WTC11 (cell line): ENCODE measurements at regions not wholly inside any gene's neighbourhood (a gene's known extent, or its start where the extent isn't known, plus 50 kb on each side); places are given as distances from the start of the nearest gene placed in this dataset.

Experiments used
- FOXJ3 ChIP-seq: sonication (generic); formaldehyde crosslinking; IDR thresholded peaks from 2 replicates; pipeline ENCODE4 v1.9.0; 2021; ENCODE audit warnings: missing genetic modification reagents, mild to moderate bottlenecking, borderline replicate concordance
- NFE2L1 ChIP-seq: sonication (generic); formaldehyde crosslinking; IDR thresholded peaks from 2 replicates; pipeline ENCODE4 v1.8.1; 2023; ENCODE audit warnings: missing genetic modification reagents
- NFYB ChIP-seq: sonication (generic); formaldehyde crosslinking; conservative IDR thresholded peaks from 2 replicates; pipeline ENCODE4 v1.8.0; 2022; ENCODE audit warnings: low read depth, missing genetic modification reagents
- PRDM15 ChIP-seq: sonication (generic); formaldehyde crosslinking; IDR thresholded peaks from 2 replicates; pipeline ENCODE4 v1.8.0; 2022; ENCODE audit warnings: missing genetic modification reagents
- ZNF219 ChIP-seq: sonication (generic); formaldehyde crosslinking; IDR thresholded peaks from 2 replicates; pipeline ENCODE4 v1.8.0; 2023; ENCODE audit warnings: missing genetic modification reagents, mild to moderate bottlenecking, borderline replicate concordance
- TF ChIP-seq, protein P1 (sequence below): fragments of 200-600 bp; IDR thresholded peaks from 2 replicates; pipeline ENCODE4 v1.8.0; 2022; ENCODE audit warnings: antibody characterized with exemption
- TF ChIP-seq, protein P2 (sequence below): sonication (generic); formaldehyde crosslinking; IDR thresholded peaks from 2 replicates; pipeline ENCODE4 v1.8.0; 2023; ENCODE audit warnings: missing genetic modification reagents

DNA sequence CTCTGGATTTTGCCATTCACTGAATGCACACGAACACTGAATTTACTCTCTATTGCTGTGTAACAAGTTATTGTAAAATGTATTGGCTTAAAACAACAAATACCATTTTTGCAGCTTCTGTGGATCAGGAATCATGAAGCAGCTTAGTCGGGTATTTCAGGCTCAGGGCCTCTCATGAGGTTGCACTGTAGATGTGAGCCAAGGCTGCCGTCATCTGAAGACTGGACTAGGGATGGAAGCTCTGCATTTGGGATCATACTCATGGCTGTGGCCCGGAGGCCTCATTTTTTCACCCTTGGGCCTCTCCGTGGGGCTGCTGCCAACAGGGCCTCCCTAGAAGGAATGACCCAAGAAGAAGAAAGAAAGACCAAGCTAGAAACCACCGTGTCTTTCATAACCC lies 492.4 kb upstream of the CDH4 start:
- TF ChIP-seq, protein P1, sequence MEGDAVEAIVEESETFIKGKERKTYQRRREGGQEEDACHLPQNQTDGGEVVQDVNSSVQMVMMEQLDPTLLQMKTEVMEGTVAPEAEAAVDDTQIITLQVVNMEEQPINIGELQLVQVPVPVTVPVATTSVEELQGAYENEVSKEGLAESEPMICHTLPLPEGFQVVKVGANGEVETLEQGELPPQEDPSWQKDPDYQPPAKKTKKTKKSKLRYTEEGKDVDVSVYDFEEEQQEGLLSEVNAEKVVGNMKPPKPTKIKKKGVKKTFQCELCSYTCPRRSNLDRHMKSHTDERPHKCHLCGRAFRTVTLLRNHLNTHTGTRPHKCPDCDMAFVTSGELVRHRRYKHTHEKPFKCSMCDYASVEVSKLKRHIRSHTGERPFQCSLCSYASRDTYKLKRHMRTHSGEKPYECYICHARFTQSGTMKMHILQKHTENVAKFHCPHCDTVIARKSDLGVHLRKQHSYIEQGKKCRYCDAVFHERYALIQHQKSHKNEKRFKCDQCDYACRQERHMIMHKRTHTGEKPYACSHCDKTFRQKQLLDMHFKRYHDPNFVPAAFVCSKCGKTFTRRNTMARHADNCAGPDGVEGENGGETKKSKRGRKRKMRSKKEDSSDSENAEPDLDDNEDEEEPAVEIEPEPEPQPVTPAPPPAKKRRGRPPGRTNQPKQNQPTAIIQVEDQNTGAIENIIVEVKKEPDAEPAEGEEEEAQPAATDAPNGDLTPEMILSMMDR, result no peak
- no peak for TF ChIP-seq FOXJ3
- TF ChIP-seq ZNF219, result no peak
- no peak for TF ChIP-seq NFE2L1 (CRISPR knock-in tag)
- no peak for TF ChIP-seq NFYB (CRISPR knock-in tag)
- TF ChIP-seq, protein P2, sequence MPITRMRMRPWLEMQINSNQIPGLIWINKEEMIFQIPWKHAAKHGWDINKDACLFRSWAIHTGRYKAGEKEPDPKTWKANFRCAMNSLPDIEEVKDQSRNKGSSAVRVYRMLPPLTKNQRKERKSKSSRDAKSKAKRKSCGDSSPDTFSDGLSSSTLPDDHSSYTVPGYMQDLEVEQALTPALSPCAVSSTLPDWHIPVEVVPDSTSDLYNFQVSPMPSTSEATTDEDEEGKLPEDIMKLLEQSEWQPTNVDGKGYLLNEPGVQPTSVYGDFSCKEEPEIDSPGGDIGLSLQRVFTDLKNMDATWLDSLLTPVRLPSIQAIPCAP (CRISPR knock-in tag), result no peak
- no peak for TF ChIP-seq PRDM15 (CRISPR knock-in tag)
